OCI-LY1 (cell line): ENCODE measurements at regions not wholly inside any gene's neighbourhood (a gene's known extent, or its start where the extent isn't known, plus 50 kb on each side); places are given as distances from the start of the nearest gene placed in this dataset.

Experiments
- EZH2 ChIP-seq: fragments of 200-600 bp; sonication (generic), shearing (Covaris generic); IDR thresholded peaks from 2 replicates; pipeline ENCODE4 v1.8.0; 2017; ENCODE audit warnings: borderline replicate concordance, mixed run types, mild to moderate bottlenecking, antibody characterized with exemption, low read length, moderate library complexity, mixed read lengths
- TF ChIP-seq, protein P1 (sequence below): fragments of 200-600 bp; sonication (generic), shearing (Covaris generic); IDR thresholded peaks from 2 replicates; pipeline ENCODE4 v1.5.1; 2017; ENCODE audit warnings: mild to moderate bottlenecking, antibody characterized with exemption, low read length, moderate library complexity, mixed read lengths

DNA sequence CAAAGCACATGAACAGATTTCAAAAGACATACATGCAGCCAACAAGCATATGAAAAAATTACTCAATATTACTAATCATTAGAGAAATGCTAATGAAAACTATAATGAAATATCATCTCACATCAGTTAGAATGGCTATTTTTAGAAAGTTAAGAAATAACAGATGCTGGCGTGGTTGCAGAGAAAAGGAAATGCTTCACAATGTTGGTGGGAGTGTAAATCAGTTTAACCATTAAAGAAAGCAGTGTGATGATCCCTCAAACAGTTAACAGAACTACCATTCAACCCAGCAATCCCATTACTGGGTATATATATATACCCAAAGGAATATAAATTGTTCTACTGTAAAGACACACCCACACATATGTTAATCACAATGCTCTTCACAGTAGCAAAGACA is 117.7 kb upstream of the SETBP1 start:
- TF ChIP-seq, protein P1, sequence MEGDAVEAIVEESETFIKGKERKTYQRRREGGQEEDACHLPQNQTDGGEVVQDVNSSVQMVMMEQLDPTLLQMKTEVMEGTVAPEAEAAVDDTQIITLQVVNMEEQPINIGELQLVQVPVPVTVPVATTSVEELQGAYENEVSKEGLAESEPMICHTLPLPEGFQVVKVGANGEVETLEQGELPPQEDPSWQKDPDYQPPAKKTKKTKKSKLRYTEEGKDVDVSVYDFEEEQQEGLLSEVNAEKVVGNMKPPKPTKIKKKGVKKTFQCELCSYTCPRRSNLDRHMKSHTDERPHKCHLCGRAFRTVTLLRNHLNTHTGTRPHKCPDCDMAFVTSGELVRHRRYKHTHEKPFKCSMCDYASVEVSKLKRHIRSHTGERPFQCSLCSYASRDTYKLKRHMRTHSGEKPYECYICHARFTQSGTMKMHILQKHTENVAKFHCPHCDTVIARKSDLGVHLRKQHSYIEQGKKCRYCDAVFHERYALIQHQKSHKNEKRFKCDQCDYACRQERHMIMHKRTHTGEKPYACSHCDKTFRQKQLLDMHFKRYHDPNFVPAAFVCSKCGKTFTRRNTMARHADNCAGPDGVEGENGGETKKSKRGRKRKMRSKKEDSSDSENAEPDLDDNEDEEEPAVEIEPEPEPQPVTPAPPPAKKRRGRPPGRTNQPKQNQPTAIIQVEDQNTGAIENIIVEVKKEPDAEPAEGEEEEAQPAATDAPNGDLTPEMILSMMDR: no peak
- TF ChIP-seq EZH2: no peak
